NCI-H446 treated with DMSO at 0.1 percent for 48 hours (cell line): ENCODE measurements at regions not wholly inside any gene's neighbourhood (a gene's known extent, or its start where the extent isn't known, plus 50 kb on each side); places are given as distances from the start of the nearest gene placed in this dataset.

Source experiments
- DNase-seq: peaks from one replicate; lab custom pipeline; 2025; lab: John Stamatoyannopoulos, UW

DNA sequence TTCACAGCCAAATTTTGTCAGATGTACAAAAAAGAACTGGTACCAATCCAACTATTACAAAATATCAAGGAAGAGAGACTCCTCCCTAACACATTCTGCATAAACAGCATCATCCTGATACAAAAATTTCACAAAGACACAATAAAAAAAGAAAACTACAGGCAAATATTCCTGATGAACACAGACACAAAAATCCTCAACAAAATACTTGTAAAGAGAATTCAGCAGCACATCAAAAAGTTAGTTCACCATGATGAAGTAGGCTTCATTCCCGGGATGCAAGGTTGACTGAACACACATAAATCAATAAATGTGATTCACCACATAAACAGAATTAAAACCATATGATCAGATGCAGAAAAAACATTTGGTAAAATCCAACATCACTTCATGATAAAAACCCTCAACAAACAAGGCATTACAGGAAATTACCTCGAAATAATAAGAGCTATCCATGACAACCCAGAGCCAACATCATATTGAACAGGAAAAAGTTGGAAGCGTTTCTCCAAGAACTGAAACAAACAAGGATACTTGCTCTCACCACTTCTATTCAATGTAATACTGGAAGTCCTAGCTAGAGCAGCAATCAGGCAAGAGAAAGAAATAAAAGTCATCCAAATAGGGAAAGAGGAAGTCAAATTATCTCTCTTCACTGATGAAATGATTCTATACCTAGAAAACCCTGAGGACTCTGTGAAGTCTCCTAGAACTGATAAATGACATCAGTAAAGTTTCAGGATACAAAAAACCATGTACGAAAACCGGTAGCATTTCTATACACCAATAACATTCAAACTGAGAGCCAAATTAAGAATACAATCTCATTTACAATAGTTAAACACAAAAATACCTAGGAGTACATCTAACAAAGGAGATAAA is 223.1 kb downstream of the REEP3 start:
- DNase-seq = peak; percentile 79

DNA sequence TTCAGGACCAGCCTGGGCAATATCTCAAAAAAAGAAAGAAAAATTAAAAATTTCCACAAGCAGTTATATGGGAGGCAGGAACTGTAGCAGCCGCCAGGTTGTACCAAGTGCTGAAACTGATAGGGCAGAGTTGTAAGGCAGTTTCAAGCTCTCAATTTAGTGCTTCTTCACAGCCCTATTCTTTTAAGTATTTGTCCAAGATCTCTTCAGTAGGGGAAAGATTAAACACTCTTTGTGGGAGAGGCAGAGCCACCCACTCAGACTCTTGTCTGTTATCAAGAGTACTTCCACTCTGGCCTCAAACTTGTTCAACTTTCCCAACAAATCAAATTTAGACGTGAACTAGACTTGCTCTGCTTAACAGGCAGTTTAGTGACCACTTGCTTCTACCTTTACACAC is 228.7 kb downstream of the REEP3 start:
- no peak for DNase-seq

DNA sequence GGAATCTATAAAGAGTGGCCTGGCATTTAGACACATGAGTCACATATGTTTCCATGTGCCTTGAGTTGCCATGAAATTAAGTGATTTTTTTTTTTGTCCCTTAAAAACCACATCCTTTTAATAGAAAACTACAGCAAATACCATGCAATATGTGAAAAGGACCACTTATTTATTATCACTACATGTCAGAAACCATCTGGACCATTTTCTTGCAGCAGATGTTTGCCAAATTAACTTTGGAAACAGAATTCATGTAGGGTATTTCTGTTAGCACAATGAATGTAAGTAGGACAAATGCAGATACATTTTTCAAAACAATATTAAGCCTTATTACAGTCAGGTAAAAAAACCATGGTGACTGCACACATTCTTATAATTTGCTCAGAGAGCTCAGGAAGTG is 230.6 kb downstream of the REEP3 start:
- peak; percentile 81 for DNase-seq

DNA sequence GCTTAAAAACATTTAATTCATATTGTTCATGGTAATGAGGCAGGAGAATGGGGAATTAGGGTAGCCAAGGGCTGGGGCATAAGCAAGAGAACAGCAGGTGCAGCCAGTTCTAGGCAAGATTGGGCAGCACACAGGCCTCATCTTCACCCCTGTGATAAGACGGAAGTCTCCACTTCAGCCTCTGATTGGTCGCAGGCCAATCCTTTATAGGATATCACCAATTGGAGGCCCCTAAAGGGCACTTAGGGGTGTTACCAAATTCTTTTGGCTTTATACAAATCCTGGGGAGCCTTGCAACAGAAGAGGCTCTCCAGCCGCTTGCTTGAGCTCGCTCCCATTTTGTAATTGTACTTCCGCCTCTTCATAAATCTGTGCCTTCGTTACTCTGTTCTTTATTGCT is 231.1 kb downstream of the REEP3 start:
- DNase-seq = no peak

DNA sequence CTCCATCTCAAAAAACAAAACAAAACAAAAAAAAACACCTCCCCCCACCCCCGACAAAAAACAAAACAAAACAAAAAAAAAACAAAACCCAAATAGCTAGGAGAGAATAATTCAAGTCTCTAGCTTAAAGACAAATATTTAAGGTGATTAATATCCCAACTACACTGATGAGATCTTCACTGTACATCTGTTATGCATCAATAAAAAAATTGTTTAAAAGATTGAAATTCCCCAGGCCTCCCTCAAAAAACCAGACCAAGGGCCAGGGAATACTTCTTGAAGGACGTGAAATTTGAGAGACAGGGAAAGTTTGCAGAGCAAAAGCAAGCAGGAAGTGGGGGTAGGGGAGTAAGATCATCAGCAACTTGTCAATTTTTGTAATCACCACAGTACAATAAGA is 232.6 kb downstream of the REEP3 start:
- no peak for DNase-seq

DNA sequence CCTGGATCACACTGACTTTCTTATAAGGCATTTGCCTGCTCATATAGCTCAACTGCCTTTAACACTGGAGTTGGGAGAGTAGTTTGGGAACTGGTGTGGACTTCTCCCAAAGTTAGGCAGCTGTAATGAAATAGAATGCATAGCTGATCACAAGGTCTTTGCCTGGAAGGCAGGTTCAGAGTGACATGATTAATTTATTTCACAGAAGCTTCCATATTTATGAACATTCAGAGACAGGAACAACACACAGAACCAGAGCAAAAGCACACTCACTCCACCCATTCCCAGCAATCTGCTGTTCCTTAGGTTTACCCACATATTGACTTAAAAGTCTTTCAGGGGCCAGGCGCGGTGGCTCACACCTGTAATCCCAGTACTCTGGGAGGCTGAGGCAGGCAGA is 234.2 kb downstream of the REEP3 start:
- no peak for DNase-seq

DNA sequence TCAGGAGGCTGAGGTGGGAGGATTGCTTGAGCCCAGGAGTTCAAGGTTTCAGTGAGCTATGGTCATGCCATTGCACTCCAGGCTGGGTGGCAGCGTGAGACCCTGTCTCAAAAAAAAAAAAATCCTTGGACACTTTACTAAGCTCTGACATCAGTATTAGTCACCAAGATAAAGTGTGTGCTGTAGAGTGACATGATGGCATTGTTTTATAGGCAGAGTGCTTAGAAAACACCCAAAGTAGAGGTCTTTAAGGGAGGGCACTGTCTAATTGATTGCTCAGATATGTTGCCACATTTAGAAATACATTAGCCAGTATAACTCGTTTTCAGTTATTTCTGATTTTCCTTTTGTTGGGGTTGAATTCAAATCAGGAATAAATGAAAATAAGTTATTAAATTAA is 235.9 kb downstream of the REEP3 start:
- DNase-seq = no peak

DNA sequence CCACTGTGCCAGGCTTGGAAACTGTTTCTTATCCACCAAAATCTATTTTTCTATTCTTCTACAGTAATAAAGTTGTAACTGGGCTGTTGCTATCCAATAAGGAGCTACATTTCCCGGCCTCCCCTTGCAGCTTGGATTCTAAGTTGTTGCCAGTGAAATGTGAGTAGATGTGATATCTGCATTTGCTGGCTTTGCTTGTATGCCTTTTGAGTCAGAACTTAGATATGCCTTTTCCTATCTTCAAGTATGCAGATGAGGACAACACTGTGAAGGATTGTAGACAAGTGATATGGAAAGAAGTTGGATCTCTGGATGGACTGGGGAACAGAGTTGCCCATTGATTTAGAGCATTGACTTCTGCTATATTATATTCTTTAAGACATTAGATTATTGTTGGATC is 236.9 kb downstream of the REEP3 start:
- no peak for DNase-seq

DNA sequence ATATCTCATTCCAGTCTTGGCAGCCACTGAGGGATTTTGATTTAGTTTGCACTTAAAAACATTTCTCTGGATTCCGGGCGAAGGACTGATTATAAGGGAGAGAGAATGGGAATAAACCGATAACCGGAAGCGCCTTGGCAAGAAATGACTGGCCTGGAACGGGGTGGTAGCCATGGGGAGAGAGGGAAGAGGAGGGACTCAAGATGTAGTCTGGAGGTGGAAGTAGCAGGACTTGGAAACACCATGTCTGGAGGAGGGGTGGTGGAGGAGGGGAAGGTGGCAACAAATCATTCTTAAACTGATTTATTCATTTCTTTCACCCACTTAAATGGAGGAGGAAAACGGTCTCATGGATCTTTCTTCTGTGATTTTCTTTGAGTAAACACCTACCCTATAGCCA is 238.1 kb downstream of the REEP3 start:
- DNase-seq = no peak

DNA sequence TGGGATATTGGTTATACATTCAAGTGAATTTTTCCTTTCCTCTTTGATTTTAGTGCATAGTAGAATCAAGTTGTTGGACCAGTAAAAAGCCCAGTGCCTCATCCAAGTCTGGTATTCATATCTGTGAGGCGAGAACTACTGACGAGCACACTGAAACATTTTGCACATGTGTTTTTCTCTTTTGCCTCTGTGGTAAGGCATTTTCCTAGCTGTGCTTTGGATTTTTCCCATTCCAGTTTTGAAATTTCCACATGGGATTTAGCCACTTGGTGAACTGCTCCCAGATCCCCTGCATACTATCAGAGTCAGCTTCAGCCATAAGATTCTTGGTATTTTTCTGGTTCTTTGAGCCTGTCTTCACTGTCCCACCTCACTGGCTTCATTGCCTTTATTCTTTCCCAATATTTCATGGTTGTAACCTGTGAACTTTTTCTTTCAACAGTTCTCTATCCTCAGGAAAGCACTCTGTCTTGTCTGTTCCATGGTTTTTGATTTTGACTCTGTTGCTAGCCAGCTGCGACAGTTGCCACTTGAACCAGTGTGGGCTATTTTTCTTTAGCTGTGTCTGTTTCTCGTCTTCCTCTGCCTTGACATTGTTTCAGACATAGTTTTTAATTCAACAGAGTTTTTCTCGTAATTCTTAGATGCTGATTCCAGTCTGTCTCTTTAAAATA is 239.0 kb downstream of the REEP3 start:
- DNase-seq = no peak

DNA sequence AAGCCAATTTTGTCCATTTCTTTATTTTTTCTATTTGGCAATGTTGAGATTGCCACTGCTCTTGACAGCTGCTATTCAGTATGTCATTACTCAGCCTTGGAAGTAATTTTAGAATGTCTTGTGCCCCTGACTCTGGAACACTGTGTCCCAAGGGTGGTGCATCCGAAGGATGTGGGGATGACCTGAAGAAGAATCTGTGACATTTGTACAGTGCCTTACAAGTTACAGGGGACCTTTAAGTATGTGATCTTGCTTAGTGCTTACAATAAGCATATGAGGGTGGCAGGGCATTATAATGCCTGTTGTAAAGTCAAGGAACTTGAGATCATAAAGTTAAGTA is 239.5 kb downstream of the REEP3 start:
- no peak for DNase-seq

DNA sequence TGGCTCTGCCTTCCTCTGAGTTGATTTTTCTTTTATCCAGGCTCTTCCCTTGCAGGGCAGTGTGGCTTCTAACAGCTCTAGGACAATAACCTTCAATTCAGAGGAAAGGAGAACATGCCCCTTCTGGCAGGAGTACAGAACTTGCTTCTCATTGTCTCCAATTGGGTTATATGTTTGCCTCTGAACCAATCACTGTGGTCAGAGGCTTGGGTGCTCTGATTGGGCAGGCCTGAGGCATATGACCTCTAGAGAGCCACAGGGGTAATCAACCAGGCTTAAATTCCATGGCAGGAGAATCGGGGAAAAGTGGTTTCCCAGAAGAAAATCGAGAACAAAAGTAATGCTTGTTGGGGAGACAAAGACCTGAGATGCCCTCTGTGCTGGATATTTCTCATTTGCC is 240.0 kb downstream of the REEP3 start:
- no peak for DNase-seq

DNA sequence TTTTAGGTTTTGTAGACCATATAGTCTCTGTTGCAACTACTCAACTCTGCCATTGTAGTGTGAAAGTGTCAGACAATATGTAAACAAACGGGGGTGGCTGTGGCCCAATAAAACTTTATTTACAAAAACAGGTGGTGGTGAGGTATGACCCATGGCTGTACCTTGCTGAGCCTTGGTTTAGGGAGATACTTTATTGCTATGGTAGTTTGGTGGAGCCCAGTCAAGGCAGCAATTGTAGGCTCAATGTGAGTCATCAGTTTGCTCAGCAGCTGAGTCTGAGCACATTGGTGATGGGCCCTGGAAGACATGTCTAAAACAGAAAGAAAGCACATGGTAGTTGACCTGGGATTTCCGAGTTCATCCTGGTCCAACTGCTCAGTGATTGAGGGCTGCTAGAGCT is 242.5 kb downstream of the REEP3 start:
- no peak for DNase-seq

DNA sequence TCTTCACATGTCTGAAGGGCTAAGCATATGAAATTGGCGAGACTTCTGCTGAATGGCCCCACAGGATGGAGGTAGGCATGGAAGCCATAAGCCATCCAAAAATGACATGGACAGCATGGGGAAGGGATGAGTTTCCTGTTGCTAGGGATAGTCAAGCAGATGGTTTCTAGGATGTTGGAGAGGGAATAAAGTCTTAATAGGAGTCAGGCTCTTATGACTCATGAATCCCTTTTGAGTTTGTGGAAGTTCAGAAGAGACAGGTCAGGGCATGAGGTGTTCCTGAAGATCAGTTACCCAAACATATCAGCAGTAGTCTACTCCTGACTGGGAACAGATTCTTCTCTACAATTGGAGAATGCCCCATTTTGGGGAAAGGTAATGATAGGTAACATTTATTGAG is 243.9 kb downstream of the REEP3 start:
- DNase-seq = peak; percentile 17

DNA sequence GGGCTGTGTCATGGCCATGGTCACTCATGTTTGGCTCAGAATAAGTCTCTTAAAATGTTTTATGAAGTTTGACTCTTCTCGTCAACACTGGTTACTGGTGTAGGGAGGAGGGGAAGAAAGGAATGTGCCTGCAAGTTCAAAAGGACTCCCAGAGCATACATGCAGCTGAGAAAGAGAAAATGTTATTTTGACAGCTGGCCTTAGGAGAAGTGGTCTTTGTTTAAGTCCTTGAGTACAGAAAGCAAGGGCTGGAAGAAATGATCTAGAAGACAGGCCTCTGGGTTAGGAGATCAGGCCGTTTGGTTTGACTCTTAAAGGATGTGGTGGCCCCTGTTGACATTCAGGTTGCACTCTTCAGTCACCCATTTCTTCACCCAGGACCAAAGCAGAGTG is 245.5 kb downstream of the REEP3 start:
- DNase-seq = no peak

DNA sequence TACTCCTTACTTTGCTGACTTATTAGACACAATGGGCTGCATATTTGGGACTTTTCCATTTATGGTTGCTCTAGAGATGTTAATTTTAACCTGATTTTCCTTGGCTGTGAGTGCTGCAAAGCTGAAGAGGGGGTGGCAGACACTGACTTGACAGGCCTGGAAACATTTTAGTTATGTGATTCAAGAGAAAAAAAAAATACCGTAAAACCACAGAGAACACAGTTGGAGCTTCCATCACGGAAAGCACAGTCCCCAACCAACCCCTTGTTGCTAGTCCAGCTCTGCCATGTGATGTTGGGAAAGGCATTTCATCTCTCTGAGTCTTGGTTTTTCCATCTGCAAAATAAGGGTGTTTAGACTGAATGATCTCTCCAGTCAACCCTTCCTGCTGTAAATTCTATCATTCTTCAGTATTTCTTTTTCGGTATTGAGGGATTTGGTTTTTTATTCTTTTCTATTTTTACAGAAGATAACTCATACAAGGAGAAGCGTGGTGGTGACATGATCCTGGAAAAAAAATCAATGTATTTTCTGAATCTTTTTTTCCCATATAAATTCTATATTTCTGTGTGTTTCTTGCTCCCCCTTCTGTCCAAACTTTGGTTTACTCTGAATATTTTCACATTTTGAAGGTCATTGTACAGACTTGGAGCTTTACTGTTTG is 246.1 kb downstream of the REEP3 start:
- peak; percentile 33 for DNase-seq

DNA sequence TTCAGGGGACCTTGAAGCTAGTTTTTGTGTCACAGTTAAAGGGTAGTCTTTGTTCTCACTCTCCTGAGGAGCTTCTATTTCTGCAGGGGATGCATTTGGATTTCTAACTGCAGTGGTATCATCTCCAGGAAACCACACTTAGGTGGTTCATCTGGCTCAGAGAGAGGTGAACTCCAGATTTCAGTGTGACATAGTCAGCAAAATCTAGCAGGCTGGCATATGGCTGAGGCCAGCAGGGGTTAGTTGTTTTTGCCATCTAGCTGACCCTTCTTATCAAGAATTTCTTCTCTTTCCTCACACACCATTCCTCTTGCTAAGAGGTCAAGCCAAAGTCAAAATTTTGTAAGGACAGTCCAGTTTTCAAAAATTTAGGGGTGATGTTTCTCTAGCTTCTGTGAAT is 248.2 kb downstream of the REEP3 start:
- DNase-seq = no peak

DNA sequence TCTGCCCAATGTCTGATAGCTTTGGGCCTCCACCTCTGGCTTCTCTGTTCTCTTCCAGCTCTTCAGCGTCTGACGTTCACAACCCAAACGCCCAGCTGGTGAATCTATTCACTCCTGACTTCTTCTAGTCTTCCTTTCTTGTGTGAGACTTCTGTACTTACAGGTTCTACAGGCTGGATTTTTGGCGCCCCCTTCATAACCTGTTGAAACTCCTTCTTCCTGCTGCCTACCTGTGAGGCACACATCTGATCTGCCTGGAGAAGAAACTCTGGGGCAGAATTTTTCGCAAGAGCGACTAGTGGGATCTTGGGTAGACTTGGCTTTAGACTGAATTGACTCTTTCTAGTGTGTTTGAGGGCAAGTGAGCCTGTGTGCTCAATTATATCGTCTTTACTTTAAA is 249.3 kb downstream of the REEP3 start:
- no peak for DNase-seq

DNA sequence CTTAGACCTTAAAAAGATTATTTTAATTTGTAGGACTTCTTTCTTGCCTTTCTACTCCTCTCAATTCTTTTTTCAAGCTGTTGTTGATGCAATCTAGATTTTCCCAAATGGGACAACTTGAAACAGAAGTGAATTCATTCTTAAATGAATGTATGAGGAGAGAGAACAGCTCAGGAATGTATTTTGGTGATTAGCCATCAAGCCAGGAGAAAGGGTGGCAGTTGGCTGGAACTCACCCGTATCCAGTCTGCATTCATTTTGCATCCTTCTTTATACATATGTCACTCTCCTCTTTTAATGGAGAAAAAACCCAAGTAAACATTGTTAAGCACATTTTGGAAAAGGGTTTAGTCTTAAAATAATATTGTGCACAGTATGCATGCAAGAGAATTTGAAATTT is 251.3 kb downstream of the REEP3 start:
- no peak for DNase-seq

DNA sequence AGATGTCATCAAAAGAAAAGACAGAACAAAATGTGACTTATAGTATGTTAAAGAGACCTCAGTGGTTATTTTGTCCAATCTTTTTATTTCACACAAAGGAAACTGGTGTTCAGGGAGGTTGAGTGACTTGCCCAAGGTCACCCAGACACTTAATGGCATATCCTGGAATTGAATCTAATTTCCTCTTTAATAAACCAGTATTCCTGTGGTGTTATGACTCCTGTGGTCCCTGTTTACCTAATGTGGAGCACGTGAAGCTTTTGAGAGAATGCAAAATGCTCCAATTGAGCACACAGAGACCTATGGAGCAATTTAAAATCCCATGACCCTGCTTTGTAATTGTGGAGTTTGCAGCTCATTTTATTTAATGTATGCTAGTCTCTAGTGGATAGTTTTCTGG is 251.9 kb downstream of the REEP3 start:
- DNase-seq = no peak

DNA sequence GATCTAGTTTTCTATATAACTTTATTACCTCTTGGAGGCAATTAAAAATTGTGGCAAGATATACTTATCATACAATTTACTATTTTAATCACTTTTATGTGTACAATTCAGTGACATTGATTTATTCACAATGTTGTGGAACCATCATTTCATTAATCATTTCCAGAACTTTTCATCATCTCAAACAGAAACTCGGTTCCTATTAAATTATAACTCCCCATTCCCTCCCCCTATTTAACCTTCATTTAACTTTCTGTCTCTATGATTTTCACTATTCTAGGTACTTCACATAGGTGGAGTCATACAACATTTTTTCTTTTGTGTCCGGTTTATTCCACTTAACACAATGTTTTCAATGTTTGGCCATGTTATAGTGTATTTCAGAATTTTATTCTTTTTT is 252.8 kb downstream of the REEP3 start:
- DNase-seq = no peak

DNA sequence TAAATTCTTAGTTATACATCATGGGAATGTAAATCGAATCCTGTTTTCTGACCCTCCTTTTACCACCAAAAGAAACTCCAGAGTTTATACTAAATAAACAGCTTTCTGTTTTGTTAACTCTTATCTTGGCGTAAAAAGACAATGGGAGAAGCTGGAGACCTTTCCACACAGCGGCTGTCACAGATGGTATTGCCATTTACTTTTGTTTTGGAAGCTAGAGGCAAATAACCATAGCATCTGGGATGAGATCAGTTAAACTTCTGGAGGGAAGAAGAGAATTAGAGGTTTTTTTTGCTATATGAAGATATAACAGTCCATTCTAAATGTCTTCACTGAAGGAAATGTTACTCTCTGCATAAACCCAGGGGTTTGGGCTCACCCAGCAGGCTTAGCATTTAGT is 258.9 kb downstream of the REEP3 start:
- DNase-seq = no peak

DNA sequence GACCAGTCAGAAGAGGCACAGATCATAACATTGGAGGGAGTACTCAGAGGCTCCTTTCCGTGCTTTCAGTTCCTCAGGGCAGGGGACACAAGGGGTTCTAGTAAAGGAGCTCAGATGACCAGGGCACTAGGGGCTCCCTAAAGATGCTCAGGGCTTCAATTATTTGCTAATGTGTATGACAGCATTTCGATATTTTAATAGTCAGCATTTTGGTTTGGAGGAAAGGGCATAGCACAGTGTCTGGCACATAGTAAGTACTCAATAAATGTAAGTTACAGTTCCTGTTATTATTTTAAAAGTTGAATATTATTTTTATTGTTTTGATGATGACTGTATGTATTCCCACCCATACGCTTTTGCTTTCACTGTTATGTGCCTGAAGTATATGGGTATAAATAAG is 260.0 kb downstream of the REEP3 start:
- DNase-seq = no peak
